Astrocyte (in vitro differentiated cells and primary cell): ENCODE measurements at regions not wholly inside any gene's neighbourhood (a gene's known extent, or its start where the extent isn't known, plus 50 kb on each side); places are given as distances from the start of the nearest gene placed in this dataset.

Experiments used
- DNase-seq: peaks from one replicate; pipeline ENCODE4 v3.0.0-alpha.2; 2010; ENCODE audit warnings: low read depth
- FAIRE-seq: peaks from 2 replicates; lab custom pipeline; 2011; peaks lifted over from hg19 to GRCh38; lab: Jason Lieb, UNC
- H2AFZ ChIP-seq: 2 replicates; pipeline ENCODE4 v1.6.0; 2012; ENCODE audit warnings: low read depth, low read length, inconsistent platforms
- H3K27ac ChIP-seq: 2 replicates; pipeline ENCODE4 v1.5.1; 2011; ENCODE audit warnings: low read depth, low read length, inconsistent platforms
- H3K27me3 ChIP-seq: 2 replicates; pipeline ENCODE4 v1.6.0; 2011; ENCODE audit warnings: low read length, inconsistent platforms; ENCODE audit not compliant: insufficient read depth
- H3K36me3 ChIP-seq: 2 replicates; pipeline ENCODE4 v1.5.1; 2011; ENCODE audit warnings: low read length, inconsistent platforms; ENCODE audit not compliant: insufficient read depth
- H3K4me1 ChIP-seq: 2 replicates; pipeline ENCODE4 v1.5.1; 2011; ENCODE audit warnings: low read length, inconsistent platforms; ENCODE audit not compliant: insufficient read depth
- H3K4me2 ChIP-seq: 2 replicates; pipeline ENCODE4 v1.6.0; 2012; ENCODE audit warnings: low read length, inconsistent platforms
- H3K4me3 ChIP-seq: 2 replicates; pipeline ENCODE4 v1.5.1; 2011; ENCODE audit warnings: low read depth, mild to moderate bottlenecking, low read length, inconsistent platforms; ENCODE audit not compliant: insufficient read depth
- H3K79me2 ChIP-seq: 2 replicates; pipeline ENCODE4 v1.6.0; 2012; ENCODE audit warnings: mild to moderate bottlenecking, low read length, inconsistent platforms; ENCODE audit not compliant: insufficient read depth
- H3K9ac ChIP-seq: 2 replicates; pipeline ENCODE4 v1.6.0; 2012; ENCODE audit warnings: mild to moderate bottlenecking, low read length, inconsistent platforms
- H3K9me3 ChIP-seq: 2 replicates; pipeline ENCODE4 v1.5.1; 2012; ENCODE audit warnings: low read depth, mild to moderate bottlenecking, low read length, inconsistent platforms; ENCODE audit not compliant: insufficient read depth
- H4K20me1 ChIP-seq: 2 replicates; pipeline ENCODE4 v1.6.0; 2012; ENCODE audit warnings: low read length, inconsistent platforms; ENCODE audit not compliant: insufficient read depth
- H3K27ac Mint-ChIP-seq: one replicate; pipeline ENCODE4 v1.8.0; 2021; ENCODE audit warnings: mild to moderate bottlenecking, mixed read lengths; ENCODE audit not compliant: unreplicated experiment
- H3K27me3 Mint-ChIP-seq: one replicate; pipeline ENCODE4 v1.8.0; 2021; ENCODE audit warnings: low read depth, mixed read lengths; ENCODE audit not compliant: unreplicated experiment
- H3K36me3 Mint-ChIP-seq: one replicate; pipeline ENCODE4 v1.8.0; 2021; ENCODE audit warnings: low read depth, mixed read lengths; ENCODE audit not compliant: unreplicated experiment
- H3K4me1 Mint-ChIP-seq: one replicate; pipeline ENCODE4 v1.8.0; 2021; ENCODE audit warnings: low read depth, mixed read lengths; ENCODE audit not compliant: unreplicated experiment
- H3K4me3 Mint-ChIP-seq: one replicate; pipeline ENCODE4 v1.8.0; 2021; ENCODE audit warnings: mild to moderate bottlenecking, moderate library complexity, mixed read lengths; ENCODE audit not compliant: unreplicated experiment
- H3K9me3 Mint-ChIP-seq: one replicate; pipeline ENCODE4 v1.8.0; 2021; ENCODE audit warnings: mild to moderate bottlenecking, mixed read lengths; ENCODE audit not compliant: unreplicated experiment
- EZH2 ChIP-seq: IDR thresholded peaks from 2 replicates; pipeline ENCODE4 v1.6.1; 2012; ENCODE audit warnings: mild to moderate bottlenecking, low read length, inconsistent platforms; ENCODE audit not compliant: insufficient read depth
- TF ChIP-seq, protein P1 (sequence below): IDR thresholded peaks from 2 replicates; pipeline ENCODE4 v1.5.1; 2011; ENCODE audit warnings: low read depth, mild to moderate bottlenecking, inconsistent platforms, low read length, moderate library complexity; ENCODE audit not compliant: insufficient read depth

DNA sequence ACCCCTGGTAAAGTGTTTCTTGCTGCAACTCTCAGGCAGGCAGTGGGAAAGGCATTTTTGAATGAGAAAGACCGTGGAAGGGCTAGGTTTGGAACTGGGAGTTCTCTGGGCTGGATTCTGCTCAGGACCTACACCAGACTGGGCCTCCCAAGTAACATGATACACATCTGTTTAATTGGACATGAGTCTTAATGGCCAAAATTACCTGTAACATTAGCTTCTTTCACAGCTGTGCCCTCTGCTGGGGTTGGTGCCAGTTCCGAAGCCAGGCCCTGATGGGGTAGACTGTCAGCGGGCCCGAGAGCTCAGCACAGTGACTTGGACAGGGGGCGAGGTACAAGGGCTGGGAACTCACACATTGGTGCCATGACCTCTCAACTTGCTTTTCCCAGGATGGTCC, 118.9 kb upstream of the IRX3 start:
- H3K79me2 ChIP-seq: no peaks in the 10 kb centered on the region
- no peaks in the 10 kb centered on the region for H4K20me1 ChIP-seq
- H3K4me3 ChIP-seq: no peak overlapping the region
- Mint-ChIP-seq H3K27ac (no peak overlapping the region), H3K9me3 (peaks cover 6% of the 10 kb centered on the region), H3K4me3 (no peak overlapping the region), H3K27me3 (peaks cover 19% of the 10 kb centered on the region), H3K36me3 (no peaks in the 10 kb centered on the region), H3K4me1 (peaks cover 5% of the 10 kb centered on the region)
- FAIRE-seq (no peak), DNase-seq (no peak)
- H3K4me2 ChIP-seq: no peak overlapping the region
- H3K36me3 ChIP-seq: no peaks in the 10 kb centered on the region
- H3K4me1 ChIP-seq: no peaks in the 10 kb centered on the region
- TF ChIP-seq EZH2: no peak
- TF ChIP-seq, protein P1, sequence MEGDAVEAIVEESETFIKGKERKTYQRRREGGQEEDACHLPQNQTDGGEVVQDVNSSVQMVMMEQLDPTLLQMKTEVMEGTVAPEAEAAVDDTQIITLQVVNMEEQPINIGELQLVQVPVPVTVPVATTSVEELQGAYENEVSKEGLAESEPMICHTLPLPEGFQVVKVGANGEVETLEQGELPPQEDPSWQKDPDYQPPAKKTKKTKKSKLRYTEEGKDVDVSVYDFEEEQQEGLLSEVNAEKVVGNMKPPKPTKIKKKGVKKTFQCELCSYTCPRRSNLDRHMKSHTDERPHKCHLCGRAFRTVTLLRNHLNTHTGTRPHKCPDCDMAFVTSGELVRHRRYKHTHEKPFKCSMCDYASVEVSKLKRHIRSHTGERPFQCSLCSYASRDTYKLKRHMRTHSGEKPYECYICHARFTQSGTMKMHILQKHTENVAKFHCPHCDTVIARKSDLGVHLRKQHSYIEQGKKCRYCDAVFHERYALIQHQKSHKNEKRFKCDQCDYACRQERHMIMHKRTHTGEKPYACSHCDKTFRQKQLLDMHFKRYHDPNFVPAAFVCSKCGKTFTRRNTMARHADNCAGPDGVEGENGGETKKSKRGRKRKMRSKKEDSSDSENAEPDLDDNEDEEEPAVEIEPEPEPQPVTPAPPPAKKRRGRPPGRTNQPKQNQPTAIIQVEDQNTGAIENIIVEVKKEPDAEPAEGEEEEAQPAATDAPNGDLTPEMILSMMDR: no peak
- no peak overlapping the region for H3K9ac ChIP-seq
- H3K9me3 ChIP-seq: no peaks in the 10 kb centered on the region
- peaks cover 2% of the 10 kb centered on the region for H3K27me3 ChIP-seq
- H2AFZ ChIP-seq: no peak overlapping the region
- H3K27ac ChIP-seq: no peak overlapping the region

DNA sequence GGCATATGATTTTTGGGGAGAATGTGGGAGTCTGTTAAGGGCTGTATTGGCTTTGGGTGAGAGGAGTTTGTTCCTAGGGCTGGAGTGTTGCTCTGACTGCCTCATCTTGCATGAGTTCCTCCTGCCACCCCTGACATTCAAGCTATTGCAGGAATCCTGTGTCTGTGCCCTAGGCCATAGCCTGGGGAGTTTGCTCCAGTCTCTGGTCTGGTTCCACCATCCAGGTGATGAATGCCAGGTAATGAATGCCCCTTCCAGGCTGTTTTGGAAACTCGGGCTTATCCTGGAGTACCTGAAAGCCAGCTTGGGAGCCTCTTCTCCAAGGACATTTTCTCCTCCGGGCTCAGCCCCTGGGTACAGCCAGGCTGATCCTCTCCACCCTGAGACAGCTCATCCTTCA, 117.0 kb upstream of the IRX3 start:
- Mint-ChIP-seq H3K27me3 (peaks cover 22% of the 10 kb centered on the region), H3K4me3 (no peak overlapping the region), H3K36me3 (no peaks in the 10 kb centered on the region), H3K9me3 (peaks cover 6% of the 10 kb centered on the region), H3K4me1 (peaks cover 5% of the 10 kb centered on the region), H3K27ac (no peak overlapping the region)
- H3K4me1 ChIP-seq: no peaks in the 10 kb centered on the region
- H3K4me2 ChIP-seq: no peak overlapping the region
- TF ChIP-seq EZH2: no peak
- TF ChIP-seq, protein P1: no peak
- H4K20me1 ChIP-seq: no peaks in the 10 kb centered on the region
- no peak overlapping the region for H2AFZ ChIP-seq
- H3K4me3 ChIP-seq: no peak overlapping the region
- no peaks in the 10 kb centered on the region for H3K27me3 ChIP-seq
- H3K9me3 ChIP-seq: no peaks in the 10 kb centered on the region
- no peak overlapping the region for H3K27ac ChIP-seq
- FAIRE-seq (no peak), DNase-seq (no peak)
- H3K9ac ChIP-seq: no peak overlapping the region
- no peaks in the 10 kb centered on the region for H3K36me3 ChIP-seq
- H3K79me2 ChIP-seq: no peaks in the 10 kb centered on the region

DNA sequence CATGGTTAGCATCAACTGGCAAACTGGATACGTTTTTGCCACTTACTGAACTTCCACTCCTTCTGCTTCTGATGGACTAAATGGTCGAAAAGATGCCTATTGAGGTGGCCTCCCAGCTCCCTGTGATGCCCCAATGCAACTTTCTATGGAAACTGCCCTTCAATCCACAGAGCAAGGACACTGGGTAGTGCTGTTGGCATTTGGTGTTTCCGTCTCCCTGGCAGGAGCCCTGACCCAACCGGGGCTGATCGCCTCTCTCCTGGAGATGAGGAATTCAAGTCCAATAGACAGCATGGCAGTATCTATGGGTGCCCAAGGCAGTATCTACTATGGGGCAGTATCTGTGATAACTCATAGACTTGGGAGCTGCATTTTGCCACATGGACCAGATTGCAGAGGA, 116.3 kb upstream of the IRX3 start:
- Mint-ChIP-seq H3K9me3 (peaks cover 6% of the 10 kb centered on the region), H3K4me1 (peaks cover 8% of the 10 kb centered on the region), H3K36me3 (no peaks in the 10 kb centered on the region), H3K4me3 (no peak overlapping the region), H3K27me3 (peaks cover 24% of the 10 kb centered on the region), H3K27ac (no peak overlapping the region)
- no peak for DNase-seq
- peaks cover 3% of the 10 kb centered on the region for H3K4me1 ChIP-seq
- H3K9me3 ChIP-seq: no peaks in the 10 kb centered on the region
- no peaks in the 10 kb centered on the region for H3K36me3 ChIP-seq
- H3K4me3 ChIP-seq: no peak overlapping the region
- H3K27ac ChIP-seq: no peak overlapping the region
- H3K79me2 ChIP-seq: no peaks in the 10 kb centered on the region
- H4K20me1 ChIP-seq: no peaks in the 10 kb centered on the region
- H3K27me3 ChIP-seq: no peaks in the 10 kb centered on the region
- no peak for FAIRE-seq
- TF ChIP-seq EZH2: no peak
- TF ChIP-seq, protein P1: no peak
- H3K4me2 ChIP-seq: no peak overlapping the region
- no peak overlapping the region for H2AFZ ChIP-seq
- no peak overlapping the region for H3K9ac ChIP-seq
